GM18511 (cell line): ENCODE measurements at regions not wholly inside any gene's neighbourhood (a gene's known extent, or its start where the extent isn't known, plus 50 kb on each side); places are given as distances from the start of the nearest gene placed in this dataset.

ENCODE experiments used
- ATAC-seq: cut with Tn5 transposase; IDR thresholded peaks from one replicate; pipeline ENCODE4 v1.9.1; 2021; ENCODE audit warnings: mild to moderate bottlenecking, moderate library complexity; ENCODE audit not compliant: unreplicated experiment

DNA sequence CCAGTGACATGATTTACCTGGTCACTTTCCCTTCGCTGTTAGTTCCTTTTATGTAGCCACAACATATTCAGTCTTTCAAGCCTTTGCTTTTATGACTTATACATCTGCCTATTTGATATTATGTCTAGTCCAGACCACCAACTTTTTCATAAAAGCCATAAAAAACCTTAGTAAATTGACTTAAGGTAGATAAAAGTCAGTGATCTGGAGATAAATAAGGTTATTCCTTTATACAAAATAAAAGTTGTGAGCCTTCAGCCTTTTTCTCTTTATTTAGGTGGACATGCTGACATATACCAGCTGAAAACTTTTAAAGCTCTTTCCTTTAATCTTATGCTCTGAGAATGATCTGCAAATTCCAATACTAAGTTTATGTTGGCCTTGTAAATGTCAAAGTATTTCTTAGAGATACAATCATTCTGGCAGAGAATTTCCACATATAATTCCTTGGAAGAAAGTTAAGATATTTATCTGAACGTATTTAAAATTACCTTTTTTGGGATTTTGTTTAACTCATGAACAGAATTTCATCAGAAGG, 690.4 kb upstream of the CHORDC1 start:
- no peak for ATAC-seq

DNA sequence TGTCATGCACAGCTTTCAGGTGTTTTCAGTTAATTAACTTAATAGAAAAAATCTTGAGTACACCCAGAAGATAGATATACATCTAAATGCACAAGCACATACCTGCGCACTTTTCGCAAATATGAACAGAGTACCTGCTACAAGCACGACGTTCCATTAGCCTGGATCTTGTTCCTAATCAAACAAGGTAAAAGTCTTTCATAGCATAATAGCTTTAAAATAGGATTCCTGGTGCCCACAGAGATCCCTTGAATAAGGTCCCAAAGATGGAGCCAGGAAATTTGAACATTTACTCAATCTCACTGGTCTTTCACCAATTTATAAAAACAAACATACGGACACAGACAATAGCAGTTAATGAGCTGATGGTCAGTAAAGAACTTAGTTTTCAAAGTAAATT, 689.8 kb upstream of the CHORDC1 start:
- ATAC-seq = no peak

DNA sequence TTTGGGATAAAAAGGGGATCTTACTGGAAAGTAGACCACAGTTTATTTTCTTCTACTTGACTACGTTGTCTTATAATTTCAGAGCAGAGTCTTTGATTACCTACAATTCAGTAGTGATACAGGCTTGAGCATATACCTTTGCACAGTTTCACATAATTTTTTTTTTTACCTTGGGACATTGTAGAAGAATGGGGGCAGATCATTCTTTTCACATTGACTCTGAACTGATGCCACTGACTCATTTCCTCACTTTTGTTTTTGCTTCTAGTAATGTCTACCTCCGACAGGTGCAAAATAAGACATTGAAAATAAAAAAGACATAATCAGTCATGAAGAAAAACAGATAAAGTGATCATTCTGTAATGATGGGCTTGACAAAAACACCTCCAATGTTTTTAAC, 688.3 kb upstream of the CHORDC1 start:
- no peak for ATAC-seq

DNA sequence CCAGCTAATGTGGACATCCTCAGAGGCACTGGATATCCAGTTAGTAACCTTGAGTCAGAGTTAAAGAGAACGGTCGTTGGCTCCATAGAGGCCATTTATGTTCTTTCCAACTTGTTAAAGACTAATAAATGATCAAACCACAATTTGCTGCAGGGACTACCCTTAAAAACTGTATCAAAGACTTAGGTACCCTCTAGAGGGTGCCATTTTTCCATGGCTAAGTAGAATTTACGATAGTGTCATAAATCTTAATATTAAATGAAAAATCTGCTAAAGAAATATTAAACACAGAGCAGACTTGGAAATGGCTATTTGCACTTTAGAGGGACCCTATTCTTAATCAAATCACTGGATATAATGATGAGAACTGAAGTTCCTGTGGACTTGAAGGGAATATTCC, 685.2 kb upstream of the CHORDC1 start:
- ATAC-seq = no peak

DNA sequence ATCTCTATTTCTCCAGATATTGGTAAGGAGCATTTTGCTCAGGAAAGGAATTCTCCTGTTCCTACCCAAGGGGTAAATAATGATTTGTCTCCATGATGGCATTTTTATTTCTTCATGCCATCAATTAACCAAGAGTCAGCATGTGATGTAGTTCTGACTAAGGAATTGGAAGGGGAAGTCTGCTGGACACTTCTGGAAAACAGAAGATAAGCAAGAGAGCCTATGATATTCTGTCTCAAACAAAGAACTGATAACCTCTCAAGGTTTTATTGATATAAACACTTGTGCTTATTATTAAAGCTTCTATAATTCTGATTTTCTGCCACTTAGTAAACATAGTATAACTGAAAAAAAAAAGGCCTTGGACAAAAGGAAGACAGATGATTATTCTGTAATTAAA, 673.0 kb upstream of the CHORDC1 start:
- no peak for ATAC-seq

DNA sequence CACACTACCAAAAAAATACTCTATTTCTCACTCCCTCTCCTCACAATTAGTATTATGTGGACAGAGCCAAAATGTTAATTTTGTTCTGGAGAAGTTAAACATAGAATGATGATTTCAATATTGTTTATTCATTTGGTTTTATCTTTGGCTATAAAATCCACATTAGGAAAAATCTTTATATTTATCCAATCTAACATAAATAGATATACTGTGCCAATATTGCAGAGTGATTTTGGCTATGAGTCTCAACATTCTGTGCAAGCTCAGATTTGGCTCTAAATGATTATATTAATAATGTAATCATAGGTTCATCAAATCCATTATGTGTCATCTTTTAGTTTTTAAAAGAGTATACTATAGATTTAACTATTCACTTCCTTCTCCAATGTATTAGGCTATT, 667.5 kb upstream of the CHORDC1 start:
- ATAC-seq = no peak

DNA sequence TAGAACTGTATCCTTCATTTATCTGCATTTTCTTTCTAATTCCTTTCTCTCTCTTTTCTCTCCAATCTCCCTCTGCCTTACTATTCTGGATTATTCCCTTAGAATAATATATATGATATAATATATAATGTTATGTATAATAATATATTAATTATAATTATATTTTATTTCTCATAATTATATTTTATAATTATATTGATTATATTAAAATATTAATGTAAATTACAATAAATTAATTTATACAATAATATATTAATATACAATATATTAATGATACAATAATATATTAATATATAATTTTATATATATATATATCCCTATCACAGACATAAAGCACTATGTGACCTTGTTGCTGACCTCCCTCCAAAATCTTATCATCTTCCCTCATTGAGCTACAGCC, 661.3 kb upstream of the CHORDC1 start:
- ATAC-seq = no peak

DNA sequence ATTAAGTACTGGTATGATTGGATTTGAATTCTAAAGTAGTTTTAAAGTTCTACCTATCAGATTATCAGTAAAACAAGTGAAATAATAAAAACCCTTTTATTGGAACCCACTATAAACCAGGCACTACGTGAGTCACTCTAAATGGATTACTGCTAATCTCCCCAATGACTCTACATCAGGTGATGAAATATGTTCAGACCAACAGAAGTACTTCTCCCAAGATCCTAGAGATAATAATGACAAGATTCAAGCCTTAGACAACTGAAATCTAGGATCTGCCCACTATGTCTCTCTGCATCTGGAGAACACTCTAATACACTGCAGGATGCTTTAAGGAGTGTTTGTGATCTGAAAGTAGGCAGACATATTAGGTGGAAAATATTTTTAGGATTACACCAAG, 652.1 kb upstream of the CHORDC1 start:
- ATAC-seq = no peak

DNA sequence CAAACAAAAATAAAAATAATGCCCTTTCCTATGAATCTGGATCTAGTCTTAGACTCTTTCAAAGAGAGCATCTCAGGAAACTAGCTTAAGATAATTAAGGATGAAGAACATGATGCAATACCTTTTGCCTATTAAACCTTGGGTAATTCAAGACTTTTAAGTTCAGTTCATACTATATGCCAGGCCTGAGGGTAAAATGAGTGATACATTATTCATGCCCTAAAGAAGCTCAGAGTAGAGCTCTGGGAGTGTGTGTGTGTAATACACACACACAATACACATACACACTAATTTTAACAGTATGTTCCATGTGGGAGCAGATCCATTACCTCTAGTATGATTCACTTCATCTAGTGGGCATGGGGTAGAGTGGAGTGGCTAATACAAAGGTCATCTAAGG, 651.4 kb upstream of the CHORDC1 start:
- no peak for ATAC-seq

DNA sequence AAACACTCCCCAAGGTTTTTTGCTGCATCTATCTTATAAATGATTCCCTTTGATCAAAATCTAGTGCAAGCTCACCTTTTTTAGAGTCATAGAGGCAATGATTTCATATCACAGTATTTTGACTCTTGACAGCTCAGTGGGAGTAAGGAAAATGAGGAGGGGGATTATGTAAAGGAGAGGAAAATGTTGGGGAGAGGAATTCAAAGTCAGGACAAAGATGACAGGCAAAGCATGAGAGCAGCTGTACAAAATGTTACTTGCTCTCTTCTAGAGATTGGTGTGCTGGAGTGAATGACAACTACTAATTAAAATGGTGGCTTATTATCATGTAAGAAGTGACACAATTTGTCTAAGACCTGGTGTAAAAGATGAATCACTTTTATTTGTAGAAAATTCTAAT, 644.6 kb upstream of the CHORDC1 start:
- ATAC-seq = no peak

DNA sequence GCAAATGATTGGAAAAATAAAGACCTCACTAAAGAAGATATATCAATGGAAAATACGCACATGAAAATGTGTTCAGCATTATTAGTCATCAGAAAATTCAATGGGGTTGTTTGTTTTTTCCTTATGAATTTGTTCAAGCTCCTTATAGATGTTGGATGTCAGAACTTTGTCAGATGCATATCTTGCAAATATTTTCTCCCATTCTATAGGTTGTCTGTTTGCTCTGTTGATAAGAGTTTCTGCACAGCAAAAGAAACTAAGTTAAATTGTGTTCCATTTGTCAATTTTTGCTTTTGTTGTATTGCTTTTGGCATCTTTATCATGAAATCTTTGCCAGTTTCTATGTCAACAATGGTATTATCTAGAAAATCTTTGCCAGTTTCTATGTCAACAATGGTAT, 633.9 kb upstream of the CHORDC1 start:
- ATAC-seq = no peak

DNA sequence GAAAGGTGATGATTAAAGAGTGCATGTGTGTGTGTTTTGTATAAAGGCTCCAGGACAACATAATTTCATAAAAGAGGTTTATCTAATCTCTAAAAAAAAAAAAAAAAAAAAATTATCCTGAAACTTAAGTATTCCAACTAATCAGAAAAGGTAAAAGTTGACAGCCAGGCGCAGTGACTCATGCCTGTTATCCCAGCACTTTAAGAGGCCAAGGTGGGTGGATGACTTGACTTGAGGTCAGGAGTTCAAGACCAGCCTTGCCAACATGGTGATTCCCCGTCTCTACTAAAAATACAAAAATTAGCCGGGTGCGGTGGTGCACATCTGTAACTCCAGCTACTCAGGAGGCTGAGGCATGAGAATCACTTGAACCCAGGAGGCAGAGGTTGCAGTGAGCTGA, 632.7 kb upstream of the CHORDC1 start:
- no peak for ATAC-seq

DNA sequence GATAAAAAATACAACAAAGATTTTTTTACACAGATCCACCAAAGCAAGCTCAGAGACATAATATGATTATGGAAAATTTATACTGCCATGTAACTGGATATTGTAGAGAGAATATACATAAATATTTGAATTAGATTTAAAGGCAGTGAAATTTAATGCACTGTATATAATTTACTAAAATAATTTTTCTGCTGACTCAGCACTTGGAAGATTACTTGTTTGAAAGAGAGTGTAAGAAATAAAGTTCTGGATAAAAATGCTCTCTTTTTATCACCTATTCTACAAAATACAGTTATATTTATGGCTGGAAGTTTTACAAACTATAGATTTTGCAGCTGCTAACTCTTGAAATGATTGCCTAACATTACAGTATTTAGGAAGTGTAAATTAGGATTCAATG, 628.3 kb upstream of the CHORDC1 start:
- ATAC-seq = no peak

DNA sequence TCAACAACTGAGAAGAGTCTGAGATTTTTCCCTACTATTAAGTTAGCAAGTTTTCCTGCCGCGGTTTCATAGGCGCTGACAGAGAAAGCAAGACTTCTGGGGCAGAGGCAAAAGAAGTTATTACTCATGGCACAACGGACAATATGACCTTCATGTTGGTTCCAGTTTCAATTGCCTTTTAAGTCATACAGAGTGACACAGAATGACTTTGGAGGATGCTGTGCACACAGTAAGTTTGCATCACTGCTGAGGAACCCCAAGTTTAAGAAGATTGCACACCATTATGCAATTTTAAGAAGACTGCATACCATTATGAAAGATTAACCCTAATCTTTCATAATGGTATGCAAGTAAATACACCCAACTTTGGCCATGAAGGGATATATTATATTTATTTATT, 626.5 kb upstream of the CHORDC1 start:
- ATAC-seq = no peak

DNA sequence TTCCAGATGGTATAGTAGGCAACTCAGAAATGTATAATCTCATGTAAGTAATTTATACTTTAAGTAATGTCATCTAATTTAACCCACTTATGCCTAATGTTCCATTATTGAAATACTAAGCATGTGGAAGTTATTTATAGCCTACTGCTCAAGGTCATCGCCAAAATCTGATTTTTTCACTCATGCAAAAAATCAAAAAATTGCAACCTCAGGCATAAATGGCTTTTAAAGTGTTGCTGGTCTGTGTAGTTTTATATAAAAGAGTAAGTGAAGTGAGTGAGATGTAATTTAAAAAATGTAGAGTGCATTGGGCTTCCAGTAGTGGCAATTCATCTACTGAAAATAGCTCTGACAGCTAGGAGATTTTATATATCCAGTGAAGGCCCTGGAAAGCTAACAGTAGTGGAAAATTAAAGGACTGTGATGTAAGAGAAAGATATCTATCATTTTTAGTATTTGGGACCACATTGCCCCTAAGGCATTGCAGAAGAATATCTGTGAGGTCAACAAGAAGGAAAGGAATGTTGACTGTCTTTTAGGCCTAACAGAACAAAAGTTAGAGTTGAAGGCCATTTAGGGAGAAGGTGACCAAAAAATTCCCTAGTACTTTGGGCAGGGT, 624.5 kb upstream of the CHORDC1 start:
- no peak for ATAC-seq

DNA sequence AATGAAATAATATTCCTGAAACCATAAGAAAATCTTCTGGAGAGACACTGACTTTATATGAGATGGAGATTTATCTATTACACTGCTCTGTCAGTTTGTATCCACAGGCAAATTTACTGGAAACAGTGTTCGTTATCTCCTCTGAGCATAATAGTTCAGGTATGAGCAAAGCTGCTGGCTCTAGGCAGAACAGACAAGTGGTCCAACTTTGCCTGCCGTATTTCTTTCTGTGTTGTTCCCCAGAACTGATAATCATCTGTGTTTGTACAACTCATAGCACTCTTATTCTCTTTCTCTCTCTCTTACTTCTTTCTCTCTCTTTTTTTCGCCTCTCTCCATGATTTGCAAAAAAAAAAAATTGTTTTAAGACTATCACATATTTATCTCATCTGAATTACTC, 623.8 kb upstream of the CHORDC1 start:
- no peak for ATAC-seq

DNA sequence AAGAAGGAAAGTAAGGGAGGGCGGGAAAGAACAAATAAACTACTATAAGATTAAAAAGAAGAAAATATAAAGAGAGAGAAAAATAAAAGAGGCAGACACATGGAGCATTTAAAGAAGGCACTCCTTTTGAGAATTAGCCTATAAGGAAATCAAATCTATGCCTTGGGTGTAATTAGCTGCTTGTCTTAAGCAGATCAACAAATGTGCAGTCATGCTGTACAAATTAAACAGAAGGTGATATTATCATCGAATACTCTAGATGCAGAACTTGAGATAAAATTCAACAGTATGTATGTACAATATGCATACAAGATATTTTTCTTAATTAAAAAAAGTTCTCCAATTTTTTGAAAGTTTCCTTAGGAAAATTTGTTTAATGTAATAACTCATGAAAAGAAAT, 623.0 kb upstream of the CHORDC1 start:
- no peak for ATAC-seq

DNA sequence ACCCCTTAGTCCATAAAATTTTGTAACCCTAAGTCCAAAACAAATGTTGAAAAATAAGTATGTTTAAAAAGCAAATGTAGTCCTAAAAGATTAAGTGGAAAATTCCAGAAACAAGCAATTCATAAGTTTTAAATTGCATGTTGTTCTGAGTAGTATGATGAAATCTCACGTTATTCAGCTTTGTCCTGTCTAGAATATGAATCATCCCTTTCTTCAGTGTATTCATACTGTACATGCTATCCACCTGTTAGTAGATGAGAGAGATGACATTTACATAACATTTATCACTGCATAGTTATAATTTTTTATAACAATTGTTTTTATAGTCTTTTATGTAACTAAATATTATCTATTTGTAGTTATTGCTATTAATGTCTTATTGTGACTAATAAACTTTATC, 622.3 kb upstream of the CHORDC1 start:
- ATAC-seq = no peak

DNA sequence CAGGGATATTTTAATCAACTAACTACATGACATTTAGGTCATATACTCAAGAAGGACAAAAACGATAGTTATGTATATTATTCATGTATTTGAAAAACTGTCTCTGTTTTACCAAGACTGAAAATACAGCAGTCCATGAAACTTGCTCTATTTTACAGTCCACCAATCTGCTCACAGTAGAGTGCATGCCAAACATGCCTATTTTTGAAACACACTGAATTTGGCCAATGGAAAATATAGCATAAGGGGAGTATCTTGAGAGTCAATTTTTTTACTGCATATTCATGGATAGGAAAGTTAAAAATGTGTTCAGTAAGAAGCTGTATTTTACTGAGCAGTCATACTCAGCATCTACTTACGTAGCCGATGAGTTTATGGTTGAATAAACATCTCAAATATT, 621.2 kb upstream of the CHORDC1 start:
- no peak for ATAC-seq

DNA sequence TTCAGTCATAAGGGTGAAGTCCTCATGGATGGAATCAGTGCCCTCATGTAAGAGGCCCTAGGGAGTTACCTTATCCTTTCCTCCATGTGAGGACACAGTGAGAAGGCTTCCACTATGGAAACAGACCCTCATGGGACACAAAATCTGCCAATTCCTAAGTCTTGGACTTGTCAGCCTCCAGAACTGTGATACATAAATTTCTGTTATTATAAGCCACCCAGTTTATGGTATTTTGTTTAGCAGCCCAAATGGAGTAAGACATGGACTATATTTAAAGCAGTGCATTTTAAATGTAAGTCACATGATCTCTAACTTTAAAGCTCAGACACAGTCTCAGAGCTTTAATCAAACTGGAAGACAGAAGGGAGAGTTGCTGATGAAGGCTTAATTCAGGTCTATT, 619.8 kb upstream of the CHORDC1 start:
- ATAC-seq = no peak

DNA sequence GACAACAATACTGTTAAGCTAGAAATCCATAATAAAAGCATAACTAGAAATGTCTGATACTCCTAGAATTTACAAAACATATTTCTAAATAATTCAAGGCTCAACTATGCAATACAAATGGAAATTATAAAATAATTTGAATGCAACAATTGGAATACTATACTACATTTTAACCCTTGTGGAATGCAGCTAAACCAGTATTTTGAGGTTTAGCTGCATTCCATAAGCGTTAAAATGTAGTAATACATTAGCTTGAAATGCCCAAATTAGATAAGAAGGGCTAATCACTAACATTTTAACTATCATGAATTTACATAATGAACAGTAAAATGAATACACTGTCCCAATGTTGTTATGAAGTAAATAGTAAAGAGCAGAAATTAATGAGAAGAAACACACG, 617.2 kb upstream of the CHORDC1 start:
- no peak for ATAC-seq

DNA sequence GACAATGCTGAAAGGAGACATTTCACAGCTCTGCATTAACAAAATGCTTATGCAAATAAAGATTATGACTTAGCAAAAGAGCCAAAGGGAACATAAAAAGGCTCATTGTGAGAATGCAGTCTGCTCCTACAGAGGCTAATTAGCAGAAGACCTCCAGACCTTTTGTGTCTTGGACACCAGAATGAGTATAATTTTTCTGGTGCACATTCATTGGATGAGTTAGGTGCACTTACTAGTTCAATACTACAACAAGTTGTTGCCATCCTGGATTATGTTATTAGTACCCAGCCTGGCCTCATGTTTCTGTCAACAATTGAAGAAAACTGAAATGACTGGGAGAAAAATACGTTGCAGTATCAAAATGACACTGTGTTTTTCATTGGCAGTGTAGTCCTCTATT, 613.2 kb upstream of the CHORDC1 start:
- no peak for ATAC-seq

DNA sequence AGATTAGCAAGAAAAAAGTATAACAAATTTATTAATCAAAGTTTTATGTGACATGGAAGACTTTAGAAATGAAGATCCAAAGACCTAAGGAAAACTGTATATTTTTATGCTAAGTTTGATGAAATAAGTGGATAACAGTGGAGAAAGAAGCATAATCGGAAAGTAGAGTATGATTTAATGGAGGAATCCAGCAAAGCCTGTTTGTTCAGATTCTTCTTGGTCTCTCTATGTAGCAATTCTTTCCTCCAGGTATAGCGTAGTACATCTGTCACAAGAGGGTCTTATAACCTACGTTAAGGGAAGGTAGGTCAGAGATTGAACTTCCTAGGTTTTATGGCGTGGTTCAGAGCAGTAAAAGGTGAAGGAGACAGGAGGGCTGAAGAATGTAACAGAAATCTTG, 600.6 kb upstream of the CHORDC1 start:
- no peak for ATAC-seq
